NCI-H345 treated with DMSO at 0.1 percent for 48 hours (cell line): ENCODE measurements at regions not wholly inside any gene's neighbourhood (a gene's known extent, or its start where the extent isn't known, plus 50 kb on each side); places are given as distances from the start of the nearest gene placed in this dataset.
"Not testable (repeated sequence)": the region's sequence is repeated elsewhere in the genome, so short reads cannot be mapped to it uniquely, and the experiment has no call there.

Source experiments
- DNase-seq: peaks from one replicate; lab custom pipeline; 2025; ENCODE audit not compliant: unreplicated experiment; lab: John Stamatoyannopoulos, UW

- DNase-seq, result no peak
Observed at GRCh38 chr6:120826253-120826652, 508.0 kb downstream of the TBC1D32 start.

- DNase-seq, result no peak
Observed at GRCh38 chr6:120816794-120817193, 517.5 kb downstream of the TBC1D32 start.

GRCh38 chr6:120805276-120805675 lies 529.0 kb downstream of the TBC1D32 start:
- DNase-seq, result no peak

GRCh38 chr6:120804612-120805011 lies 529.7 kb downstream of the TBC1D32 start:
- DNase-seq, result no peak

GRCh38 chr6:120786682-120787081 lies 547.6 kb downstream of the TBC1D32 start:
- no peak for DNase-seq

GRCh38 chr6:120786256-120786655 lies 548.0 kb downstream of the TBC1D32 start:
- no peak for DNase-seq

- DNase-seq, result no peak
Observed at GRCh38 chr6:120785459-120786086, 548.7 kb downstream of the TBC1D32 start.

- no peak for DNase-seq
Observed at GRCh38 chr6:120779441-120779840, 554.8 kb downstream of the TBC1D32 start.

GRCh38 chr6:120775698-120776097 lies 558.6 kb downstream of the TBC1D32 start:
- DNase-seq, result no peak

- DNase-seq, result no peak
Observed at GRCh38 chr6:120774275-120774674, 560.0 kb downstream of the TBC1D32 start.

GRCh38 chr6:120771019-120771418 lies 563.3 kb downstream of the TBC1D32 start:
- no peak for DNase-seq

GRCh38 chr6:120764312-120764711 lies 570.0 kb downstream of the TBC1D32 start:
- no peak for DNase-seq

- DNase-seq, result no peak
Observed at GRCh38 chr6:120759570-120759969, 574.7 kb downstream of the TBC1D32 start.

- DNase-seq, result not testable (repeated sequence)
Observed at GRCh38 chr6:120748574-120748973, 585.7 kb downstream of the TBC1D32 start.

- DNase-seq, result no peak
Observed at GRCh38 chr6:120736740-120737139, 597.5 kb downstream of the TBC1D32 start.

- DNase-seq, result no peak
Observed at GRCh38 chr6:120735641-120736040, 598.6 kb downstream of the TBC1D32 start.

- no peak for DNase-seq
Observed at GRCh38 chr6:120711255-120711654, 623.0 kb downstream of the TBC1D32 start.

GRCh38 chr6:120700001-120700400 lies 634.3 kb downstream of the TBC1D32 start:
- DNase-seq, result no peak

GRCh38 chr6:120686492-120686891 lies 647.8 kb downstream of the TBC1D32 start:
- DNase-seq, result no peak

GRCh38 chr6:120682145-120682544 lies 652.1 kb downstream of the TBC1D32 start:
- DNase-seq, result no peak

GRCh38 chr6:120681204-120681603 lies 653.1 kb downstream of the TBC1D32 start:
- DNase-seq, result no peak

GRCh38 chr6:120675886-120676285 lies 658.4 kb downstream of the TBC1D32 start:
- no peak for DNase-seq

GRCh38 chr6:120671519-120671918 lies 662.8 kb downstream of the TBC1D32 start:
- no peak for DNase-seq
